Fibroblast of lung (primary cell): ENCODE measurements at regions not wholly inside any gene's neighbourhood (a gene's known extent, or its start where the extent isn't known, plus 50 kb on each side); places are given as distances from the start of the nearest gene placed in this dataset.

Source experiments
- EZH2 ChIP-seq: IDR thresholded peaks from 2 replicates; pipeline ENCODE4 v1.5.1; 2012; ENCODE audit warnings: low read length, control low read depth, mild to moderate bottlenecking; ENCODE audit errors: missing control alignments
- TF ChIP-seq, protein P1 (sequence below), 2 donors: IDR thresholded peaks in 1 of 2; conservative IDR thresholded peaks in 1 of 2; 1 replicate in 1 of 2; 2 replicates in 1 of 2; pipeline ENCODE4 v1.5.1; 2011 to 2012; ENCODE audit warnings: low read length in 2 of 2, control low read depth in 1 of 2, inconsistent platforms in 1 of 2, low read depth in 1 of 2, mild to moderate bottlenecking in 1 of 2

GRCh38 chr16:17544304-17544703, 73.5 kb upstream of the XYLT1 start:
- TF ChIP-seq, protein P1, sequence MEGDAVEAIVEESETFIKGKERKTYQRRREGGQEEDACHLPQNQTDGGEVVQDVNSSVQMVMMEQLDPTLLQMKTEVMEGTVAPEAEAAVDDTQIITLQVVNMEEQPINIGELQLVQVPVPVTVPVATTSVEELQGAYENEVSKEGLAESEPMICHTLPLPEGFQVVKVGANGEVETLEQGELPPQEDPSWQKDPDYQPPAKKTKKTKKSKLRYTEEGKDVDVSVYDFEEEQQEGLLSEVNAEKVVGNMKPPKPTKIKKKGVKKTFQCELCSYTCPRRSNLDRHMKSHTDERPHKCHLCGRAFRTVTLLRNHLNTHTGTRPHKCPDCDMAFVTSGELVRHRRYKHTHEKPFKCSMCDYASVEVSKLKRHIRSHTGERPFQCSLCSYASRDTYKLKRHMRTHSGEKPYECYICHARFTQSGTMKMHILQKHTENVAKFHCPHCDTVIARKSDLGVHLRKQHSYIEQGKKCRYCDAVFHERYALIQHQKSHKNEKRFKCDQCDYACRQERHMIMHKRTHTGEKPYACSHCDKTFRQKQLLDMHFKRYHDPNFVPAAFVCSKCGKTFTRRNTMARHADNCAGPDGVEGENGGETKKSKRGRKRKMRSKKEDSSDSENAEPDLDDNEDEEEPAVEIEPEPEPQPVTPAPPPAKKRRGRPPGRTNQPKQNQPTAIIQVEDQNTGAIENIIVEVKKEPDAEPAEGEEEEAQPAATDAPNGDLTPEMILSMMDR (conservative IDR thresholded peaks at IDR 0.05 in 1 of 2, IDR thresholded peaks at IDR 0.05 in 1 of 2; ENCODE audit: low read depth in 1 of 2, low read length in 2 of 2) = no peak
- no peak for TF ChIP-seq EZH2
